ENCODE measurements at regions not wholly inside any gene's neighbourhood (a gene's known extent, or its start where the extent isn't known, plus 50 kb on each side); places are given as distances from the start of the nearest gene placed in this dataset.

DNA sequence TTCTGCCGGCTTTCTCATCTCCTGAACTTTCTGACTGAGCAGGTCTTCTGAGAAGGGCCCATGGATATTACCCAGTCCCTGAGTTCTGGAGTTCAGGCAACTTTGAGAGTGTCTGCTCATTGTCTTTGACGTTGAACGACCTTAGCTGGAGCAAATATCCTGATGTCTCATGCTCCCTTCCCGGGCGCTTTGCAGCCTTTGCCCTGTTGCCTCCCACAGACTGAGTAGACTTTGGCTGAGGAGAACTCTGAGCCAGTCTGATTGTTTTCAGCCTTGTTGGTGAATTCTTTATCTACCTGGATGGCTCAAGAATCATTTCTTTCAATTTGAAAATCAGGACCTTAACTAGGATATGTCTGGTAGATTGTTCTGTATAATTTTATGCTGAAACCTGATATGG is 353.7 kb downstream of the GLRX3 start:
- H2AK5ac ChIP-seq (ENCODE audit: insufficient read length, low read length) = no peak overlapping the region
- H3K4me3 Mint-ChIP-seq = no peak overlapping the region
- no peak overlapping the region for H3T11ph ChIP-seq (ENCODE audit: low read length)
- H4K5ac ChIP-seq (ENCODE audit: insufficient read length, low read depth, low read length) = no peak overlapping the region
- H3K27me3 Mint-ChIP-seq (ENCODE audit: low read depth) = no peaks in the 10 kb centered on the region; the same call in 1 of the 2 replicates
- H4K20me1 ChIP-seq (ENCODE audit: control insufficient read depth, insufficient read depth, insufficient read length) = no peaks in the 10 kb centered on the region
- H4K8ac ChIP-seq (replicated peaks; ENCODE audit: insufficient read length, low read depth, low read length) = no peak overlapping the region
- no peak overlapping the region for H2AFZ ChIP-seq (ENCODE audit: low read length)
- no peak overlapping the region for H4K91ac ChIP-seq (ENCODE audit: insufficient read length, low read depth, low read length)
- no peaks in the 10 kb centered on the region for H3K79me2 ChIP-seq (ENCODE audit: insufficient read depth, low read length)
- H3K56ac ChIP-seq (ENCODE audit: insufficient read length, low read depth, low read length) = no peak overlapping the region
- H3K23ac ChIP-seq (ENCODE audit: insufficient read length, low read depth, low read length) = no peak overlapping the region
- no peak for DNase-seq
- H2BK5ac ChIP-seq (ENCODE audit: insufficient read length, low read length) = no peak overlapping the region
- no peaks in the 10 kb centered on the region; a peak in 1 of 5 replicates for H3K9me3 Mint-ChIP-seq
- H3K27ac ChIP-seq (ENCODE audit: insufficient read length, low read depth, low read length) = no peak overlapping the region
- no peaks in the 10 kb centered on the region for H3K79me1 ChIP-seq (ENCODE audit: insufficient read depth, low read depth, low read length, poor library complexity, severe bottlenecking)
- no peak overlapping the region for H3K4ac ChIP-seq (ENCODE audit: low read depth, low read length)
- no peak overlapping the region for H2BK120ac ChIP-seq (ENCODE audit: low read depth, low read length, poor library complexity, severe bottlenecking)
- no peak overlapping the region for H2BK20ac ChIP-seq (ENCODE audit: low read depth, low read length, poor library complexity, severe bottlenecking)
- no CpG with 5 or more reads among the region's 5 CpGs for WGBS (ENCODE audit: extremely low coverage, insufficient read length, low lambda C conversion rate)
- H3K27me3 ChIP-seq (ENCODE audit: insufficient read depth, low read length) = no peaks in the 10 kb centered on the region; the same call in 1 of the 2 replicates
- no peak overlapping the region for H3K14ac ChIP-seq (ENCODE audit: insufficient read depth, low read length)
- no peak overlapping the region for H3K4me2 ChIP-seq (ENCODE audit: insufficient read depth, insufficient read length, low read length)
- no peak overlapping the region for H2BK15ac ChIP-seq (ENCODE audit: low read depth, low read length)
- no peaks in the 10 kb centered on the region for H3K23me2 ChIP-seq (ENCODE audit: insufficient read length, low read depth, low read length, poor library complexity, severe bottlenecking)
- H3K9ac ChIP-seq (ENCODE audit: extremely low read depth, insufficient read length, low read length) = no peak overlapping the region
- TF ChIP-seq, protein P1, sequence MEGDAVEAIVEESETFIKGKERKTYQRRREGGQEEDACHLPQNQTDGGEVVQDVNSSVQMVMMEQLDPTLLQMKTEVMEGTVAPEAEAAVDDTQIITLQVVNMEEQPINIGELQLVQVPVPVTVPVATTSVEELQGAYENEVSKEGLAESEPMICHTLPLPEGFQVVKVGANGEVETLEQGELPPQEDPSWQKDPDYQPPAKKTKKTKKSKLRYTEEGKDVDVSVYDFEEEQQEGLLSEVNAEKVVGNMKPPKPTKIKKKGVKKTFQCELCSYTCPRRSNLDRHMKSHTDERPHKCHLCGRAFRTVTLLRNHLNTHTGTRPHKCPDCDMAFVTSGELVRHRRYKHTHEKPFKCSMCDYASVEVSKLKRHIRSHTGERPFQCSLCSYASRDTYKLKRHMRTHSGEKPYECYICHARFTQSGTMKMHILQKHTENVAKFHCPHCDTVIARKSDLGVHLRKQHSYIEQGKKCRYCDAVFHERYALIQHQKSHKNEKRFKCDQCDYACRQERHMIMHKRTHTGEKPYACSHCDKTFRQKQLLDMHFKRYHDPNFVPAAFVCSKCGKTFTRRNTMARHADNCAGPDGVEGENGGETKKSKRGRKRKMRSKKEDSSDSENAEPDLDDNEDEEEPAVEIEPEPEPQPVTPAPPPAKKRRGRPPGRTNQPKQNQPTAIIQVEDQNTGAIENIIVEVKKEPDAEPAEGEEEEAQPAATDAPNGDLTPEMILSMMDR (conservative IDR thresholded peaks at IDR 0.05) = no peak
- H2BK12ac ChIP-seq (ENCODE audit: insufficient read length, low read depth, low read length) = no peak overlapping the region
- H3K9me3 ChIP-seq (ENCODE audit: control insufficient read depth, low read depth, low read length) = no peaks in the 10 kb centered on the region
- no peak overlapping the region for H3K27ac Mint-ChIP-seq
- no peaks in the 10 kb centered on the region for H3K36me3 Mint-ChIP-seq (ENCODE audit: insufficient read depth in 1 of 3, low read depth in 3 of 3)
- peaks cover 21 to 24% of the 10 kb centered on the region in 2 experiments for H3K4me1 Mint-ChIP-seq
- no peak overlapping the region for H3K18ac ChIP-seq (ENCODE audit: insufficient read length, low read depth, low read length)
- peaks cover 2% of the 10 kb centered on the region; the same call in 1 of the 2 replicates for H3K4me1 ChIP-seq (ENCODE audit: insufficient read depth, low read length)

Data from H9 (cell line).